Bronchial epithelial cell (primary cell): ENCODE measurements at regions not wholly inside any gene's neighbourhood (a gene's known extent, or its start where the extent isn't known, plus 50 kb on each side); places are given as distances from the start of the nearest gene placed in this dataset.
A peak's percentile ranks its signal among the peaks of the same experiment; 100 is the strongest.
"Not testable (repeated sequence)": the region's sequence is repeated elsewhere in the genome, so short reads cannot be mapped to it uniquely, and the experiment has no call there.

Experiments used
- DNase-seq: peaks from one replicate; pipeline ENCODE4 v3.0.0-alpha.2; 2010; ENCODE audit warnings: low read depth
- FAIRE-seq: peaks from 2 replicates; lab custom pipeline; 2011; peaks lifted over from hg19 to GRCh38; lab: Jason Lieb, UNC
- H3K27me3 ChIP-seq: 2 replicates; pipeline ENCODE4 v1.5.1; 2011; ENCODE audit warnings: low read length; ENCODE audit not compliant: control insufficient read depth, insufficient read depth
- H3K36me3 ChIP-seq: 2 replicates; pipeline ENCODE4 v1.5.1; 2011; ENCODE audit warnings: low read length; ENCODE audit not compliant: control insufficient read depth, insufficient read depth
- H3K4me3 ChIP-seq: 2 replicates; pipeline ENCODE4 v1.5.1; 2011; ENCODE audit warnings: mild to moderate bottlenecking, low read depth, low read length, control low read depth
- TF ChIP-seq, protein P1 (sequence below): IDR thresholded peaks from 2 replicates; pipeline ENCODE4 v1.5.1; 2011; ENCODE audit warnings: mild to moderate bottlenecking, moderate library complexity, low read length, control low read depth, inconsistent platforms; ENCODE audit not compliant: insufficient read depth, severe bottlenecking

DNA sequence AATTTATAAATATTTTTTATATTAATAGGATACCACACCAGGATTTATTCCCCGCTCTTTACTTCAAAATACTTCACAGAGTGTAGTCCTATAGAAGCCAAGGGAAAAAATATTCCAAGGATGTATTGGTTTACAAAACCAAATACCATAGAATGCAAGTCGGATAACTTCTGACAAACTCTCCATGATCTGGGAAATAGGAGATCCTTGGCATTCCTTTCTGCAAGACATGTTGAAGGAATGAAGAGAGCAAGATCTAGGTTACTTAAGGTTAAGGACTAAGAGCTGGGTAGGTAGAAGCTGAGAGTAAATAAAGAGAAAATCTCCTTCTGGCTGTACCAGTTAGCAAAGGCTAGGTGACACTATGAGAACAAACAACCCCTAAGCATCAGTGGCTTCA, 141.2 kb downstream of the LRATD1 start:
- no peak for DNase-seq
- no peak for FAIRE-seq
- Histone ChIP-seq H3K4me3 (no peak overlapping the region), H3K36me3 (no peaks in the 10 kb centered on the region), H3K27me3 (no peaks in the 10 kb centered on the region)
- TF ChIP-seq, protein P1, sequence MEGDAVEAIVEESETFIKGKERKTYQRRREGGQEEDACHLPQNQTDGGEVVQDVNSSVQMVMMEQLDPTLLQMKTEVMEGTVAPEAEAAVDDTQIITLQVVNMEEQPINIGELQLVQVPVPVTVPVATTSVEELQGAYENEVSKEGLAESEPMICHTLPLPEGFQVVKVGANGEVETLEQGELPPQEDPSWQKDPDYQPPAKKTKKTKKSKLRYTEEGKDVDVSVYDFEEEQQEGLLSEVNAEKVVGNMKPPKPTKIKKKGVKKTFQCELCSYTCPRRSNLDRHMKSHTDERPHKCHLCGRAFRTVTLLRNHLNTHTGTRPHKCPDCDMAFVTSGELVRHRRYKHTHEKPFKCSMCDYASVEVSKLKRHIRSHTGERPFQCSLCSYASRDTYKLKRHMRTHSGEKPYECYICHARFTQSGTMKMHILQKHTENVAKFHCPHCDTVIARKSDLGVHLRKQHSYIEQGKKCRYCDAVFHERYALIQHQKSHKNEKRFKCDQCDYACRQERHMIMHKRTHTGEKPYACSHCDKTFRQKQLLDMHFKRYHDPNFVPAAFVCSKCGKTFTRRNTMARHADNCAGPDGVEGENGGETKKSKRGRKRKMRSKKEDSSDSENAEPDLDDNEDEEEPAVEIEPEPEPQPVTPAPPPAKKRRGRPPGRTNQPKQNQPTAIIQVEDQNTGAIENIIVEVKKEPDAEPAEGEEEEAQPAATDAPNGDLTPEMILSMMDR, result no peak

DNA sequence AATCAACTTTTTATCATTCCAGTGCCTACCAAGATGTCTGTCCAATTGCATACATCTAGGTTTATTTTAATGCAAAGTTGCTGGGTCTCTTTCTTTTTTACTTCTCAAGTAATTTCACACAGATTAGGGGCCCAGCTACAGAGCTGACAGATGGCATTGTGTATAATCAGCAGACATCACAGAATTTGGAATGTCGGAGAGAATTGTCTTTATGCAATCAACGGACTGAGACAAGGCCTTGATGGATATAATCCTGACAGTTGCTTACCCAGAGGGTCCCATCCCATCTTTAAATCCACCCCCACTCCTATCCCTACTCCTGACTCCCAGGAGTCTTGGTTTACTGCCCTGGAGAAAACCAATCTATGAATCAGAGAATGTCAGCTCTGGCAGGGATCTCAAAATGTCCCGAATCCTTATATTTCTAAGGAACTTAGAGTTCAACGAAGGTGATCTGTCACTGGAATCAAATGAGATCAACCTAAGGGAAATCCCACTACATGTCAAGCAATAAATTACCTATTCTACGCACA, 142.0 kb downstream of the LRATD1 start:
- H3K27me3 ChIP-seq, result no peaks in the 10 kb centered on the region
- DNase-seq (no peak), FAIRE-seq (no peak)

DNA sequence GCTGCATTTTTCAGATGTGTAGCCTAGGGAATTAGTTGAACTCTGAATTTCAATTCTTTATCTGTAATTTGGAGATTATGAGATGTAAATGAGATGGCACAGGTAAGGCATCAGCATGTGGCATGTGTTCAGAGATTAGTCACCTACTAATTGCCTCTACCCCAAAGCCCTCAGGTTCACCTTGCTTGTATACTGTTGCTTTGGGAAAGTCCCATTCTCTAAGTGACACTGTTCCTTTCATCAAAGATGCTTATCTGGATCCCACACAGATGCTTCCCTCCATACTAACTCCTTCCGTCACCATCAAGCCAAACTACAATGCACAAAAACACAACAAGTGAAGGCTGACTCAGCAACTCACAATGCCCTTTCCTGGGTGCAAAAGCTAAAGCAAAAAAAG, 143.7 kb downstream of the LRATD1 start:
- no peak for FAIRE-seq
- Histone ChIP-seq H3K27me3 (no peaks in the 10 kb centered on the region), H3K4me3 (no peak overlapping the region), H3K36me3 (no peaks in the 10 kb centered on the region)
- DNase-seq, result no peak
- TF ChIP-seq, protein P1, result no peak

More for the DNA sequence above, 142.0 kb downstream of the LRATD1 start:
- TF ChIP-seq, protein P1, result no peak
- Histone ChIP-seq H3K4me3 (no peak overlapping the region), H3K36me3 (no peaks in the 10 kb centered on the region)

DNA sequence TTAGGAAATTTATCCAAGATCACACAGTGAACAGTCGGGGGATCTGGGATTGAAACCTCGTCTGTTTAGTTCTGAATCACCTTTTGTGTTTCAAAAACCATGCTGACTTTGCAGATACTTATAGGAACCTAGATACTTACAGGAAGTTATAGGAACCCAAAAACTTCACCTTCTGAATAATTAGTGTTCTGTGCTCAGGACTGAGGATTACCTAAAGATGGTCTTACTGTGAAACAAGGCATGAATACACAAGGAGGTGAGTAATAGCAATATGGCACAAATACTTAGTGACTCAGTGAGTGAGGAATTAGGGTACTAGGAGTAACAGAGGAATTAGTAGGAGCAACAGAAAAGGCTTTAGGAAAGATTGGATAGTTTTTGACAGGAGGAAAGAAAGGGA, 145.5 kb downstream of the LRATD1 start:
- no peaks in the 10 kb centered on the region for H3K36me3 ChIP-seq
- FAIRE-seq (no peak), DNase-seq (peak; percentile 95)
- TF ChIP-seq, protein P1, result no peak
- no peaks in the 10 kb centered on the region for H3K27me3 ChIP-seq
- no peak overlapping the region for H3K4me3 ChIP-seq

DNA sequence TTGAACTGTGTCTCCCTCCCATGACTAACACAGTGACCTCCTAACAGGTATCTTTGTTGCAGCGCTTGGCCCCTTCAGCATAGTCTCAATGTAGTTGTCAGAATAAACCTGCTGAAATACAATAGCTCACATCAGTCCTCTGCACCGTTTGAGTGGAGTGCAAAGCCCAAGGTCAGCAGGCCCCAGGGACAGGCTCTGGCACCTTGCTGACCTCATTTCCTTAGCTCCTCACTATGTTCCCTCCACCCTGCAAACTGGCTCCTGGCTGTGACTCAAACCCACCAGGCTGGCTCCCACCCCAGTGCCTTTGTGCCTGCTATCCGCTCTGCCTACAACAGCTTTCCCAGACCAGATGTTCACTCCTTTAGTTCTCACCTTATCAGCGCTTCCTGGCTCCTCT, 146.7 kb downstream of the LRATD1 start:
- DNase-seq (peak; percentile 10), FAIRE-seq (no peak)
- H3K4me3 ChIP-seq, result no peak overlapping the region
- H3K36me3 ChIP-seq, result no peaks in the 10 kb centered on the region
- TF ChIP-seq, protein P1, result no peak
- H3K27me3 ChIP-seq, result no peaks in the 10 kb centered on the region

DNA sequence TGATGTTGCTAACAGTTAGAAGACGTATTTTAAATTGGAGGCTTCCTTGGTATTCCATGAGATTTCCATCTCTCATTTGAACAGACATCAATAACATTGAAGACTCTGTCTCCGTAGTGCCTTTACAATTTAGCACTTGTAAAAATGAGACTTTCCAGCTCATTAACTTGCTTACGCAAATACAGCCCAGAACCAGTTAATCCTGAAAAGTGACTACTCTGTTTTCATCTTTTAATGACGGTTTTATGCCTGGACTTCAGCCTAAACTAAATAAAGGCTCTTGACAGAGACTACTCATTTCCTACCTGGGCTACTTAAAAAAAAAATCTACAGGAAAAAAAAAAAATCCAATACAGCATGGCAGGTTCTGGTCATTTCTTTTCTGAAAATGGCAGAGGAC, 148.6 kb downstream of the LRATD1 start:
- no peaks in the 10 kb centered on the region for H3K27me3 ChIP-seq
- H3K4me3 ChIP-seq, result no peak overlapping the region
- no peaks in the 10 kb centered on the region for H3K36me3 ChIP-seq
- TF ChIP-seq, protein P1, result no peak
- FAIRE-seq, result no peak
- DNase-seq, result peak; percentile 78

DNA sequence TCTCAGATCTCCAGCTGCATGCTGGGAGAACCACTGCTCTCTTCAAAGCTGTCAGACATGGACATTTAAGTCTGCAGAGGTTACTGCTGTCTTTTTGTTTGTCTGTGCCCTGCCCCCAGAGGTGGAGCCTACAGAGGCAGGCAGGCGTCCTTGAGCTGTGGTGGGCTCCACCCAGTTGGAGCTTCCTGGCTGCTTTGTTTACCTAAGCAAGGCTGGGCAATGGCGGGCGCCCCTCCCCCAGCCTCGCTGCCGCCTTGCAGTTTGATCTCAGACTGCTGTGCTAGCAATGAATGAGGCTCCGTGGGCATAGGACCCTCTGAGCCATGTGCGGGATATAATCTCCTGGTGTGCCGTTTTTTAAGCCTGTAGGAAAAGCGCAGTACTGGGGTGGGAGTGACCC, 156.3 kb downstream of the LRATD1 start:
- not testable (repeated sequence) for H3K4me3 ChIP-seq, H3K27me3 ChIP-seq, FAIRE-seq

More for the DNA sequence above, 156.3 kb downstream of the LRATD1 start:
- not testable (repeated sequence) for DNase-seq, H3K36me3 ChIP-seq
